ENCODE measurements at regions not wholly inside any gene's neighbourhood (a gene's known extent, or its start where the extent isn't known, plus 50 kb on each side); places are given as distances from the start of the nearest gene placed in this dataset.

- no peak for TF ChIP-seq CEBPG (CRISPR knock-in tag; IDR thresholded peaks at IDR 0.05)
- TF ChIP-seq CEBPG (tag; conservative IDR thresholded peaks at IDR 0.05 in 1 of 2, IDR thresholded peaks at IDR 0.05 in 1 of 2) = peak; percentile 58 to 76
- TF ChIP-seq SUPT5H (IDR thresholded peaks at IDR 0.05) = no peak
- TF ChIP-seq, protein P1, sequence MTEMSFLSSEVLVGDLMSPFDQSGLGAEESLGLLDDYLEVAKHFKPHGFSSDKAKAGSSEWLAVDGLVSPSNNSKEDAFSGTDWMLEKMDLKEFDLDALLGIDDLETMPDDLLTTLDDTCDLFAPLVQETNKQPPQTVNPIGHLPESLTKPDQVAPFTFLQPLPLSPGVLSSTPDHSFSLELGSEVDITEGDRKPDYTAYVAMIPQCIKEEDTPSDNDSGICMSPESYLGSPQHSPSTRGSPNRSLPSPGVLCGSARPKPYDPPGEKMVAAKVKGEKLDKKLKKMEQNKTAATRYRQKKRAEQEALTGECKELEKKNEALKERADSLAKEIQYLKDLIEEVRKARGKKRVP (CRISPR knock-in tag; IDR thresholded peaks at IDR 0.05) = no peak
- no peak for TF ChIP-seq ID3 (CRISPR knock-in tag; IDR thresholded peaks at IDR 0.05)
- no peak for TF ChIP-seq ID3 (tag; IDR thresholded peaks at IDR 0.05)
- TF ChIP-seq RCOR1 (IDR thresholded peaks at IDR 0.05; ENCODE audit: borderline replicate concordance in 1 of 2, low read depth in 2 of 2, low read length in 2 of 2) = peak in 1 of 2 experiments; percentile 9; a peak in 1 of 4 replicates
- TF ChIP-seq JUND (IDR thresholded peaks at IDR 0.05; ENCODE audit: borderline replicate concordance, low read depth, low read length) = peak; percentile 47; the same call in 1 of the 2 replicates
- TF ChIP-seq JUND (tag; IDR thresholded peaks at IDR 0.05; ENCODE audit: borderline replicate concordance, low read depth, low read length) = no peak
- TF ChIP-seq EP300 (IDR thresholded peaks at IDR 0.05; ENCODE audit: low read length) = peak; percentile 51; the same call in 1 of the 2 replicates
- 0 out of 4 replicates have a peak, but pooled peaks have one; percentile 28 to 72 for TF ChIP-seq TRIM24 (IDR thresholded peaks at IDR 0.05)
- TF ChIP-seq ATF7 (IDR thresholded peaks at IDR 0.05) = peak; percentile 23; the same call in 1 of the 2 replicates
- TF ChIP-seq STAT5B (CRISPR knock-in tag; IDR thresholded peaks at IDR 0.05) = no peak
- TF ChIP-seq MYBL2 (IDR thresholded peaks at IDR 0.05; ENCODE audit: low read depth) = peak; percentile 30; the same call in 1 of the 2 replicates
- TF ChIP-seq MYBL2 (CRISPR knock-in tag; IDR thresholded peaks at IDR 0.05; ENCODE audit: borderline replicate concordance) = no peak
- TF ChIP-seq JUN (IDR thresholded peaks at IDR 0.05; ENCODE audit: borderline replicate concordance, low read depth, low read length) = 0 out of 2 replicates have a peak, but pooled peaks have one; percentile 18
- no peak for TF ChIP-seq JUN (CRISPR knock-in tag; IDR thresholded peaks at IDR 0.05; ENCODE audit: borderline replicate concordance)
- TF ChIP-seq CHAMP1 (IDR thresholded peaks at IDR 0.05) = 0 out of 2 replicates have a peak, but pooled peaks have one; percentile 14
- no peak for TF ChIP-seq TFAP4 (CRISPR knock-in tag; IDR thresholded peaks at IDR 0.05; ENCODE audit: borderline replicate concordance)
- peak; percentile 41; the same call in 1 of the 2 replicates for TF ChIP-seq SMARCA4 (IDR thresholded peaks at IDR 0.05)
- TF ChIP-seq FOSL1 (tag; conservative IDR thresholded peaks at IDR 0.05) = 0 out of 2 replicates have a peak, but pooled peaks have one; percentile 18
- TF ChIP-seq, protein P2, sequence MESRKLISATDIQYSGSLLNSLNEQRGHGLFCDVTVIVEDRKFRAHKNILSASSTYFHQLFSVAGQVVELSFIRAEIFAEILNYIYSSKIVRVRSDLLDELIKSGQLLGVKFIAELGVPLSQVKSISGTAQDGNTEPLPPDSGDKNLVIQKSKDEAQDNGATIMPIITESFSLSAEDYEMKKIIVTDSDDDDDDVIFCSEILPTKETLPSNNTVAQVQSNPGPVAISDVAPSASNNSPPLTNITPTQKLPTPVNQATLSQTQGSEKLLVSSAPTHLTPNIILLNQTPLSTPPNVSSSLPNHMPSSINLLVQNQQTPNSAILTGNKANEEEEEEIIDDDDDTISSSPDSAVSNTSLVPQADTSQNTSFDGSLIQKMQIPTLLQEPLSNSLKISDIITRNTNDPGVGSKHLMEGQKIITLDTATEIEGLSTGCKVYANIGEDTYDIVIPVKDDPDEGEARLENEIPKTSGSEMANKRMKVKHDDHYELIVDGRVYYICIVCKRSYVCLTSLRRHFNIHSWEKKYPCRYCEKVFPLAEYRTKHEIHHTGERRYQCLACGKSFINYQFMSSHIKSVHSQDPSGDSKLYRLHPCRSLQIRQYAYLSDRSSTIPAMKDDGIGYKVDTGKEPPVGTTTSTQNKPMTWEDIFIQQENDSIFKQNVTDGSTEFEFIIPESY (CRISPR knock-in tag; IDR thresholded peaks at IDR 0.05) = peak; percentile 43; the same call in 1 of the 2 replicates
These were observed 311.9 kb upstream of the CITED2 start (continued) for GRCh38 chr6:139686308-139686707.

Measured in K562 (cell line).